Thyroid gland (tissue), 4 donors: ENCODE measurements at regions not wholly inside any gene's neighbourhood (a gene's known extent, or its start where the extent isn't known, plus 50 kb on each side); places are given as distances from the start of the nearest gene placed in this dataset.

Experiments
- DNase-seq, 2 donors: peaks; one replicate each; pipeline ENCODE4 v3.0.0-alpha.2; 2019
- H3K27ac ChIP-seq, 3 donors: fragments of 200-600 bp; sonication (generic); 1 replicate in 2 of 3; 2 replicates in 1 of 3; pipeline ENCODE4 v1.5.1; 2016 to 2019; ENCODE audit warnings: mild to moderate bottlenecking in 1 of 3, moderate library complexity in 1 of 3
- H3K27me3 ChIP-seq: fragments of 200-600 bp; sonication (generic); one replicate; pipeline ENCODE4 v1.5.1; 2019
- H3K36me3 ChIP-seq, 2 donors: fragments of 200-600 bp; sonication (generic); one replicate each; pipeline ENCODE4 v1.5.1; 2016 to 2019
- H3K4me1 ChIP-seq, 2 donors: fragments of 200-600 bp; sonication (generic); one replicate each; pipeline ENCODE4 v1.5.1; 2017 to 2019
- H3K4me3 ChIP-seq, 3 donors: fragments of 200-600 bp; sonication (generic); replicated peaks in 1 of 3; 1 replicate in 2 of 3; 2 replicates in 1 of 3; pipeline ENCODE4 v1.5.1; 2016; ENCODE audit warnings: mild to moderate bottlenecking in 1 of 3
- H3K9me3 ChIP-seq: fragments of 200-600 bp; sonication (generic); one replicate; pipeline ENCODE4 v1.5.1; 2017
- CTCF ChIP-seq, 6 experiments: fragments of 200-600 bp in 3 of 6; fragments of 450-650 bp in 3 of 6; sonication (generic) in 3 of 6; IDR thresholded peaks; one replicate each; pipeline ENCODE4 v1.5.1; 2016 to 2019; ENCODE audit warnings: antibody characterized with exemption in 6 of 6, mild to moderate bottlenecking in 2 of 6, inconsistent platforms in 1 of 6, moderate library complexity in 1 of 6
- POLR2A ChIP-seq, 2 donors: fragments of 450-650 bp; IDR thresholded peaks; one replicate each; pipeline ENCODE4 v1.6.1; 2017; ENCODE audit warnings: antibody characterized with exemption in 2 of 2, mild to moderate bottlenecking in 2 of 2, moderate library complexity in 1 of 2
- WGBS, 2 donors: methylation state at CpG; one replicate each; pipeline ENCODE4 v1.1.5; 2017; 5-methylcytosine and 5-hydroxymethylcytosine counted together
- intact Hi-C: fragments of 100-400 bp; cut with DNase I; formaldehyde crosslinking; loops from one replicate; pipeline ENCODE4 v1.15.1; 2023

GRCh38 chr4:82231806-82232205, 142.0 kb downstream of the HNRNPD start:
- intact Hi-C loops: no loop called here
- no peak for DNase-seq
- H3K27ac ChIP-seq: no peak overlapping the region
- H3K27me3 ChIP-seq: no peaks in the 10 kb centered on the region
- H3K4me1 ChIP-seq: no peaks in the 10 kb centered on the region
- no peaks in the 10 kb centered on the region for H3K9me3 ChIP-seq
- no peaks in the 10 kb centered on the region for H3K36me3 ChIP-seq
- no peak for TF ChIP-seq POLR2A (IDR thresholded peaks at IDR 0.05)
- TF ChIP-seq CTCF (IDR thresholded peaks at IDR 0.05): no peak
- no peak overlapping the region for H3K4me3 ChIP-seq

- H3K9me3 ChIP-seq: no peaks in the 10 kb centered on the region
- no peak overlapping the region for H3K4me3 ChIP-seq
- H3K27ac ChIP-seq: no peak overlapping the region
- H3K36me3 ChIP-seq: no peaks in the 10 kb centered on the region
- no peaks in the 10 kb centered on the region for H3K27me3 ChIP-seq
- TF ChIP-seq POLR2A (IDR thresholded peaks at IDR 0.05): no peak
- TF ChIP-seq CTCF (IDR thresholded peaks at IDR 0.05): no peak
- DNase-seq: no peak
- 88 to 90% methylated on average over 4 of the region's 4 CpGs for WGBS, 2 donors
- intact Hi-C loops: no loop called here
- H3K4me1 ChIP-seq: no peaks in the 10 kb centered on the region
These were observed 143.5 kb downstream of the HNRNPD start for GRCh38 chr4:82230306-82230705.

GRCh38 chr4:82225030-82225429, 148.8 kb downstream of the HNRNPD start:
- no peaks in the 10 kb centered on the region for H3K4me1 ChIP-seq
- TF ChIP-seq CTCF (IDR thresholded peaks at IDR 0.05) (no peak), POLR2A (IDR thresholded peaks at IDR 0.05) (no peak)
- intact Hi-C loops: no loop called here
- 81 to 83% methylated on average over 2 of the region's 2 CpGs for WGBS, 2 donors
- no peaks in the 10 kb centered on the region for H3K36me3 ChIP-seq
- H3K27ac ChIP-seq: no peak overlapping the region
- no peak for DNase-seq
- H3K4me3 ChIP-seq: no peak overlapping the region
- H3K9me3 ChIP-seq: no peaks in the 10 kb centered on the region
- H3K27me3 ChIP-seq: no peaks in the 10 kb centered on the region

- WGBS, 2 donors: 38 to 43% methylated on average over 4 of the region's 4 CpGs
These were observed 150.1 kb downstream of the HNRNPD start for GRCh38 chr4:82223715-82224114.

GRCh38 chr4:82219346-82219745, 154.4 kb downstream of the HNRNPD start:
- H3K4me3 ChIP-seq: no peak overlapping the region
- no peaks in the 10 kb centered on the region for H3K4me1 ChIP-seq
- no peaks in the 10 kb centered on the region for H3K9me3 ChIP-seq
- intact Hi-C loops: no loop called here
- DNase-seq: no peak
- TF ChIP-seq POLR2A (IDR thresholded peaks at IDR 0.05) (no peak), CTCF (IDR thresholded peaks at IDR 0.05) (no peak)
- 78 to 88% methylated on average over 6 of the region's 6 CpGs for WGBS, 2 donors
- no peaks in the 10 kb centered on the region for H3K27me3 ChIP-seq
- H3K36me3 ChIP-seq: no peaks in the 10 kb centered on the region
- no peak overlapping the region for H3K27ac ChIP-seq

More at GRCh38 chr4:82223715-82224114, 150.1 kb downstream of the HNRNPD start:
- no peaks in the 10 kb centered on the region for H3K36me3 ChIP-seq
- H3K9me3 ChIP-seq: no peaks in the 10 kb centered on the region
- H3K27ac ChIP-seq: no peak overlapping the region
- TF ChIP-seq POLR2A (IDR thresholded peaks at IDR 0.05) (no peak), CTCF (IDR thresholded peaks at IDR 0.05) (no peak)
- H3K27me3 ChIP-seq: no peaks in the 10 kb centered on the region
- no peak for DNase-seq
- H3K4me3 ChIP-seq: no peak overlapping the region
- intact Hi-C loops: no loop called here
- H3K4me1 ChIP-seq: no peaks in the 10 kb centered on the region
